GM12873 (cell line): ENCODE measurements at regions not wholly inside any gene's neighbourhood (a gene's known extent, or its start where the extent isn't known, plus 50 kb on each side); places are given as distances from the start of the nearest gene placed in this dataset.

Experiments used
- TF ChIP-seq, protein P1 (sequence below): IDR thresholded peaks from 2 replicates; pipeline ENCODE4 v1.5.1; 2012; ENCODE audit warnings: low read depth, mild to moderate bottlenecking, moderate library complexity, low read length, control low read depth; ENCODE audit not compliant: insufficient read depth; ENCODE audit errors: missing control alignments

DNA sequence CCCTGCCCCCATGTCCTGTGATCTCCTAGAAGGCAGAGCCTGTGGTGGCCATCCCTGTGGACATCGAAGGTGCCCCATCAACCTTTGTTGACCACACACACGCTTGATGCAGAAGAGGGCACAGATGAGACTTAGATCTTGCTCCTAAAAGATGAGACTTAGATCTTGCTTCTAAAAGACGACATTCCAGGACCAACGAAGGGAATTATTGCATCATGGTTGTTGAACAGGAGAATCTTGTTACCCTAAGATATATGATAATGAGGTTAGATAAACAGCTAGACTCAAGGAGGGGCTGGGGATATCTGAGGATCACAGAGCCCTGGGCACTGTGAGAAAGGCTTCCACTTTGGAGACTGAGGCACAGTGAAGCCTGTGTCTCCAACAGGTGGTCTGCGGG, 91.1 kb upstream of the WSCD2 start:
- TF ChIP-seq, protein P1, sequence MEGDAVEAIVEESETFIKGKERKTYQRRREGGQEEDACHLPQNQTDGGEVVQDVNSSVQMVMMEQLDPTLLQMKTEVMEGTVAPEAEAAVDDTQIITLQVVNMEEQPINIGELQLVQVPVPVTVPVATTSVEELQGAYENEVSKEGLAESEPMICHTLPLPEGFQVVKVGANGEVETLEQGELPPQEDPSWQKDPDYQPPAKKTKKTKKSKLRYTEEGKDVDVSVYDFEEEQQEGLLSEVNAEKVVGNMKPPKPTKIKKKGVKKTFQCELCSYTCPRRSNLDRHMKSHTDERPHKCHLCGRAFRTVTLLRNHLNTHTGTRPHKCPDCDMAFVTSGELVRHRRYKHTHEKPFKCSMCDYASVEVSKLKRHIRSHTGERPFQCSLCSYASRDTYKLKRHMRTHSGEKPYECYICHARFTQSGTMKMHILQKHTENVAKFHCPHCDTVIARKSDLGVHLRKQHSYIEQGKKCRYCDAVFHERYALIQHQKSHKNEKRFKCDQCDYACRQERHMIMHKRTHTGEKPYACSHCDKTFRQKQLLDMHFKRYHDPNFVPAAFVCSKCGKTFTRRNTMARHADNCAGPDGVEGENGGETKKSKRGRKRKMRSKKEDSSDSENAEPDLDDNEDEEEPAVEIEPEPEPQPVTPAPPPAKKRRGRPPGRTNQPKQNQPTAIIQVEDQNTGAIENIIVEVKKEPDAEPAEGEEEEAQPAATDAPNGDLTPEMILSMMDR: no peak

- TF ChIP-seq, protein P1: no peak
Measured at GRCh38 chr12:108039794-108040193, 89.3 kb upstream of the WSCD2 start.

DNA sequence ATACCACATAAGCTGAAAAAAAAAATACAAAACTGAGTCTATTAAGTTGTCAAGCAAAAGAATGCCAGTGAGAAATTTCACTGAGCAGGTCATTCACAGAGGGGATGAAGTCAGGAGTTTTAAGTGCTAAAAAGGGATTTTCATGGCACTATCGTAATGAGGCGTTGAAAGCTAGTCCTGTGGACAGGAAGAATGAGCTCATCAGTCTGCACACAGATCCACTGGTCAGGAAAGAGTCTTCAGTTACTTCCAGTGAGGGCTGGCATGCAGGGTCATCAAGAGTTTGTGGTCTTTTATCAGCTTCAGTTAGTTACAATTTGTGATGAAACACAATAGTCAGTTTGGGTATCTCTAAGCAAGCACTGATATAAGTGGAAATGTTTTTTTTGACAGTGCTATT, 88.1 kb upstream of the WSCD2 start:
- TF ChIP-seq, protein P1: no peak

DNA sequence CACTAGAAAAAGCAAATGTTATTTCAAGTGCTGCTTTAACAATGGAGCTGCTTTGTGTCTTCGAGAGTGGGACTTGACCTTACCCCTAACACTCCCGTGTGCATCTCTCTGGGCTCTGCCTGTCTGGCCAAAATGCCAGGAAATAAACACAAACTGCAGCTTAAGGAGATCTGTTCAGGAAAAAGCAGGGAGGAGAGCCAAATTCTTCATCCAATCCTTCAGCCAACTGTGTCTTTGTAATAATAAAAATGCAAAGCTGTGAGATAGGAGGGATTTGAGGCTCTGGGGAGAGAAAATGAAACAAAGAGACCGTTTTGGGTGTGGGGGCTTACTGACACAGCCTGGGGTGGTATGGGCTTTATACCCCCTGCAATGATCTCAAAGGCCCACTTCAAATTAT, 85.8 kb upstream of the WSCD2 start:
- TF ChIP-seq, protein P1: no peak

- TF ChIP-seq, protein P1: no peak
Measured at GRCh38 chr12:108043750-108044533, 85.1 kb upstream of the WSCD2 start.

DNA sequence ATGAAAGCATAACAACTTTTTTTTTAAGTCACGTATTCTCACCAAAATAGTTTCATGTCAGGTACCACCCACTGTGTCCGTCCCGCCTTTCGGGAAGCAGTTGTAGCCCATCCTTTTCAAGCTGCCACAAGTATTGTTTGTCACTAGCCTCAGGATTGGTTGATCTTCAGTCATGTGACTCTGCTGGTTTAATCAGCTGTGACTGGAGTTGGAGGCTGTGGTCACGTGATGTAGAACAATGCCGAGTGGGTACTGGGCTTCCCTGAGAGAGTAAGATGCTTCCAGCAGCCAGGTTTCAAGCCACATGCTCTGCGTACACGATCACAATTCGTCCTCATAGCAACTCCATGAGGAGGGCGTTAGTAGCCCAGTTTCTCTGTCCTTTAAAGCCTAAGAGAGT, 83.0 kb upstream of the WSCD2 start:
- TF ChIP-seq, protein P1: no peak

GRCh38 chr12:108046650-108047049, 82.4 kb upstream of the WSCD2 start:
- TF ChIP-seq, protein P1: no peak
